HG03066 (cell line): ENCODE measurements at regions not wholly inside any gene's neighbourhood (a gene's known extent, or its start where the extent isn't known, plus 50 kb on each side); places are given as distances from the start of the nearest gene placed in this dataset.

Source experiments
- ATAC-seq: cut with Tn5 transposase; IDR thresholded peaks from one replicate; pipeline ENCODE4 v1.9.1; 2021; ENCODE audit warnings: low read depth; ENCODE audit not compliant: unreplicated experiment

GRCh38 chr10:131644864-131645658 is 255.7 kb upstream of the PPP2R2D start:
- ATAC-seq, result no peak

GRCh38 chr10:131645756-131646155 is 255.1 kb upstream of the PPP2R2D start:
- no peak for ATAC-seq

GRCh38 chr10:131646551-131647525 is 254.0 kb upstream of the PPP2R2D start:
- no peak for ATAC-seq

- no peak for ATAC-seq
Measured at GRCh38 chr10:131647789-131648188, 253.0 kb upstream of the PPP2R2D start.

- no peak for ATAC-seq
Measured at GRCh38 chr10:131648386-131649020, 252.3 kb upstream of the PPP2R2D start.

- no peak for ATAC-seq
Measured at GRCh38 chr10:131649617-131650016, 251.2 kb upstream of the PPP2R2D start.

GRCh38 chr10:131650169-131650705 is 250.6 kb upstream of the PPP2R2D start:
- ATAC-seq, result no peak

GRCh38 chr10:131650771-131651673 is 249.8 kb upstream of the PPP2R2D start:
- no peak for ATAC-seq

- no peak for ATAC-seq
Measured at GRCh38 chr10:131651674-131652437, 249.0 kb upstream of the PPP2R2D start.

GRCh38 chr10:131652438-131653139 is 248.2 kb upstream of the PPP2R2D start:
- ATAC-seq, result no peak

- no peak for ATAC-seq
Measured at GRCh38 chr10:131653140-131653539, 247.7 kb upstream of the PPP2R2D start.

GRCh38 chr10:131653554-131654470 is 247.0 kb upstream of the PPP2R2D start:
- no peak for ATAC-seq

- no peak for ATAC-seq
Measured at GRCh38 chr10:131654471-131655087, 246.2 kb upstream of the PPP2R2D start.

GRCh38 chr10:131655101-131655849 is 245.5 kb upstream of the PPP2R2D start:
- no peak for ATAC-seq

GRCh38 chr10:131656009-131656408 is 244.8 kb upstream of the PPP2R2D start:
- no peak for ATAC-seq

GRCh38 chr10:131656431-131656841 is 244.4 kb upstream of the PPP2R2D start:
- no peak for ATAC-seq
